ENCODE measurements at regions not wholly inside any gene's neighbourhood (a gene's known extent, or its start where the extent isn't known, plus 50 kb on each side); places are given as distances from the start of the nearest gene placed in this dataset.
"Not testable (repeated sequence)": the region's sequence is repeated elsewhere in the genome, so short reads cannot be mapped to it uniquely, and the experiment has no call there.

DNA sequence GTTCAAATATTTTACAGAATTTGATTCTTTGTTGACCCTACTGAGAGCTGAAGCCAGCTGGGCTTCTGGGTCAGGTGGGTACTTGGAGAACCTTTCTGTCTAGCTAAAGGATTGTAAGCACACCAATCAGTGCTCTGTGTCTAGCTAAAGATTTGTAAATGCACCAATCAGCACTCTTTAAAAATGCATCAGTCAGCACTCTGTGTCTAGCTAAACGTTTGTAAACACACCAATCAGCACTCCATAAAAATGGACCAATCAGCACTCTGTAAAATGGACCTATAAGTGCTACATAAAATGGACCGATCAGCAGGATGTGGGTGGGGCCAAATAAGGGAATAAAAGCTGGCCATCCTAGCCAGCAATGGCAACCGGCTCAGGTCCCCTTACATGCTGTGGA is 76.4 kb upstream of the TMSB4Y start:
- DNase-seq, result not testable (repeated sequence)

DNA sequence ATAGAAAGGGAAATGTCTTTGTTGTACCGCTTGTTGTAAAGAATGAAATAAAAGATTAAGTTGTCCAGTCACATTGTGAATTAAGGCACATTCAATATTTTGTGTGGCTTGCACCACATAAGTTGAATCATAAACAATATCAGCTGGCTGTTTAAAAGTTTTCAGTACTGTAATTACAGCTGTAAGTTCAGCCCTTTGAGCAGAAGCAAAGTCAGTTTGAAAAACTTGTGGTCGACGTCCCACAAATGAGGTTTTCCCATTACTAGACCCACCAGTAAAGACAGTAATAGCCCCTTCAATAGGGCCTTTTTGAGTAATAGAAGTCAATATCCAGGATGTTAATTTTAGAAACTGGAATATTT is 87.8 kb upstream of the TMSB4Y start:
- DNase-seq, result no peak

DNA sequence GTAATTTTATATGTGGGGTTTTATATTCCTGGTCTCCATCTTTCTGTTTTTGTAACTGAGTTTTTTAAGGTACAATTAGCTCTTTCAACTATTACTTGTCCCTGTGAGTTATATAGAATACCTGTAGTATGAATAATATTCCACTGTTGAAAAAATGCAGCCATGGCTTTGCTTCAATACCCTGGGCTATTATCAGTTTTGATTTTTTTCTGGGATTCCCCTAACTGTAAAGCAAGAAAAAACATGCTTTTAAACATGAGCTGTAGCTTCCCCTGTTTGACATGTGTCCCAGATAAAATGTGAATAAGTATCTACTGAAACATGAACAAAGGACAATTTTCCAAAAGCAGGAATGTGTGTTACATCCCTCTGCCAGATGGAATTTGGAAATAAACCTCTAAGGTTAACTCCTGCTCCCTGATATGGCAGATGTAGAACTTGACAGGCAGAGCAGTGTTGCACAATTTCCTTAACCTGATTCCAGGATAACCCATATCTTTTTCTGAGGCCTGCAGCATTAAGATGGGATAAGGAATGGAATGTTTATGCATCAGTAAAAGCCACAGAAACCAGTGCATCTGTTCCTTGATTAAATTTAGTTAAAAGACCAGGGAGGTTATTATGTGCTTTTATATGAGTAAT is 88.3 kb upstream of the TMSB4Y start:
- no peak for DNase-seq

DNA sequence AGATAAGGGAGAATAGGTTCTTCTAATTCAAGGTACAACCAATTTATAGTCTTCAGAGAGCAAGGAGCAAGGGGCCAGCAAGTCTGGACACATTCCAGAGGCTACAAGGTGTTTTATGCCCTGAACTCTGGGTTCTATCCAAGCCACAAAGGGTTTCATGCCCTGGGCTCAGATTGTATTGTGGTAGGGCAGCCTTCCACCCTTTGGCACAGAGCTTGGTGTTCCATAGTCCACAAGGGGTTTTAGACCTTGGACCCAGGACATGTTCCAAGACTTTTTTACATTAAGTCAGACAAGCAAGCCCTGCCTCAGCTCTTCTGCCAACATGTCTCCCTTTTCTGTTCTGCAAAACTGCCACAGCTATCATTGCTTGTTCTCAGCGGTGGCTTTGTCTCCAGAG is 90.8 kb upstream of the TMSB4Y start:
- no peak for DNase-seq

DNA sequence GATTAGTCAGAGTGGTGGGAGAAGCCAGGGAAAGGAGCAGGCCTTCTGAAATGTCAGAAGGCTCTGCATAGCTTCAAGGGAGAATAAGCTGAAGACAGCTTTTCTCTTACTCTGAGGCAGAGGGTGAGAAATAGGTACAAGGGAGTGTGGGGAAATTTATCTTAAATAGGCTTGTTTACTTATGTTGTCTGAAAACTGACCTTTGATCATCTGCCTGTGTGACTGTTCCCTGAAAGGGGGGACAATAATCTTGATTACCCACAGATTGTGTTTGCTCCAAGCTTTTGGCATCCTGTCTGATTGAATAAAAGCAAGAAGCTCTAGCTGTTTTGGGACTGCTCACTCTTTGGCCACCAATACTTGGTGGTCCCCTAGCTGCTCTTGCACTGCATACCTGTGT is 91.7 kb upstream of the TMSB4Y start:
- no peak for DNase-seq

DNA sequence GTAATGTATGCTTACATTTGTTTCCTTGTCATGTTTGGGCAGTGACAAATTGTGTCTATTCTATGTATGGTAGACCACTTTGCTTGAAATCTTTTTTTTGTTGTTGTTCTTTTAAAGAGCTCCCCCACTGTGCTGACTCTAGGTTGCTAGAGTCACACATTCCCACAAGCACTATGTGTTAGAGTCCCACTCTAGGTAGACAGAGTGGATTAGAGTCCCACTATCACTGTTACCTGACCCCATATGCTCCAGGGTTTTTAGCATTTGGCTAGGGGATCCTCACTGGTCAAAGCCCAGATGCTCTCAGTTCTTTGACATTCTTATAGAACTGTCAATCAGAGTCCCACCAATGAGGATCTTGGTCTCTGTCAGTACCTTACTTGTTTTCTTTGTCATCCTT is 111.2 kb upstream of the TMSB4Y start:
- DNase-seq, result no peak

DNA sequence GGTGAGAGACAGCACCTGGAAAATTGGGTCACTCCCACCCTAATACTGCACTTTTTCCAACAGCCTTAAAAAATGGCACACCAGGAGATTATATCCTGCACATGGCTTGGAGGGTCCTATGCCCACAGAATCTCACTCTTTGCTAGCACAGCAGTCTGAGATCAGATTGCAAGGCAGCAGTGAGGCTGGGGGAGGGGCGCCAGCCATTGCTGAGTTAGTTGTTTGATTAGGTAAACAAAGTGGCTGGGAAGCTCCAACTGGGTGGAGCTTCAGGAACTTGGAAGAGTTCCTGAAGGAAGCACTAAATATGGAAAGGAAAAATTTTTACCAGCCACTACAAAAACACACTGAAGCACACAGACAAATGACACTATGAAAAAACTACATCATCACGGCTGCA is 91.1 kb upstream of the UTY start:
- not testable (repeated sequence) for DNase-seq

DNA sequence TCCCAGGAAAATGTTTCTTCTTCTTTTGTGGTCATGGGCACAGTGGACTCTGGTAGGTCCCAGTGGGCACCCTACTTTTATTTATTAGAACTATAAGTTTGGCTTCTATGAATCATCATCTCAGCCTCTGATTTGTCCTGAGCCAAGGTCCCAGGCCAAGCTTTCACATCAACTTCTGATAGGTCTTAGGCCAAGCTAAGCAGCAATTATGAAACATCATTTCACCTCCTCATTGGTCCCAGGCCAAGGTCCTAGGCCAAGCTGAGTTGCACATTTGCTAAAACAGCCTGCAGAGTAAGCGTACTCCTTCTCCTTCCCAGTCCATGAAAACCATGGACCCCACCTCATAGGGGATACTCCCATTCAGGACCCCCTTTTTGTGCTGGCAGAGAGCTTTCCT is 87.4 kb upstream of the UTY start:
- DNase-seq, result no peak

DNA sequence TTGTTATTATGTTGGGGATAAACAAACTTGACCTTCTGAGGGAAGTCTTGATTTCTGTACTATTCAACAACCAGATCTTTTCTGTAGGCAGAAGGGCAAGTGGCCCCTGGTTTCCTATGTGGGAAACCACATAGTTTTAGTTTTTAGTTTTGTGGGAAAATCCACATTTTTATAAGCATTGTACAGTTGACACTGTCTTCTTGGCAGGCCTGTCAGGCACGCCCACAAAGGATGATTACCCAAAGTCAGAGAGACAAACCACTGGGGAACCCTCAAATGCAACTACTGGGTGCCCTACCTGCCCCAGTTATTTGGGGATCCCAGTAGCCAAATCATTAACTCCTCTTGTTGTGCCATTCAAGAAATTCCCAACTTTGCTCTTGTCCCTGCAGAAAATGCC is 75.1 kb upstream of the UTY start:
- no peak for DNase-seq

DNA sequence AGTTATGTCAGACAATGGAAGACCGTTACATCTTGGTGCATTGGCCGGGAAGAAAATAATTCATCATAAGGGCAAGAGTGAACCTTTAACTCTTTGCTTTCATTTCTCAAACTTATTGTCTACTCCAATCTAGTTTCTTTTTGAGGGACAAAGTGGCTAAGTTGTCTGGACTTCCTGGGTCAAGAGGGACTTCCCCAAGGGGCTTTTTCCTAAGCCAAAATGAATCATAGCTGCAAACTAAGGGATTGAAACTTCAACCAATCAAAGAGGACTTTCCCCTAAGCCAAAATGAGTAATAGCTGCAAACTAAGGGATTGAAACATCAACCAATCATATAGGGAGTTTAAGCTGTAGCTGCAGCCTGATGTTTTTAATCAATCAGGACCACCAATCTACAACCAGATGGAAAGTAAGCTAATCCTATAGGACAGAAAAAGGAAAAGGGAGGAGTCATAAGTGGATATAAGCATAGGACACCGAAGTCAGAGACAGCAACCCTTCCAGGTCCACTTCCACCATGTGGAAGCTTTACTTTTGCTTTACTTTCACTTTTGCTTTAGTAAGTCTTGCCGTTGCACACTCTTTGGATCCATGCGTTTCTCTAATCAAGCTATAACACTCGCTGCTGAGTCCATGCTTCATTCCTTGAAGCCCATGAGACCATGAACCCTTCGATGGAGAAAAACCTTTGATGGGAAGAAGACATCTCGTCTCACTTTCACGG is 72.7 kb upstream of the UTY start:
- DNase-seq, result peak; percentile 40

DNA sequence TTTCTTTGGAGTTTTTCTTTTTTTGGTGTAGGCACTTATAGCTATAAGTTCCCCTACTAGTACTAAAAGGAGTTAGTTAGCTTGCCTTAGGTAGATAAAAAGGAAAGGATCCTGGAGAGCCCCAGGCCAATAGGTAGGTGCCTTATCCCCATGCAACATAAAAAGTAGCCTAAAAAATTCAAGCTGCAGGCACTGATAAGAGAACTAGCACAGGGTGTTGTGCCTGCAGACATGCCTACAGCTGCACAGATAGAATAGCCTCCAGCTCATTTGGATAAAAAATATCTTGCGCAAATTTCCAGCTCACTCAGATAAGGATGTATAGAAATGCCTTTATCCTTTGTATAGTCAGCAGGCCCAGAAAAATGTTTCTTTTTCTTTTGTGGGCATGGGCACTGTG is 71.4 kb upstream of the UTY start:
- no peak for DNase-seq

DNA sequence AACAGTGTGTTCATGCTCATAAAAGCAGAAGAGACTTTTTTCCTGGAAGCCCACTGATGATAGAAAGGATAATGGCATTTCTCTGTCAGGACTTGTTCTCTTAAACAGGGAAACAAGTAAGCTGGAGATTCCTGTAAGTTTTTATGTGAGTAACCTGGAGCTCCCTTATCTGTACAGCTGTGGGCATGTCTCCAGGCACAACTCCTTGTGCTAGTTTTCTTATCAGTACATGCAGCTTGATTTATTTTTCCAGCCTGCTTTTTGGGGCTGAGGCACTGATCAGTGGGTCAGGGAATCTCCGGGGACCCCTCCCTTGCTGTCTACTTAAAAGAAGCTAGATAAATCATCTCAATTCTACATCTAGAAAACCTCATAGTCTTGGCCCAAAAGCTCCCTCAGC is 64.7 kb upstream of the UTY start:
- DNase-seq, result no peak

DNA sequence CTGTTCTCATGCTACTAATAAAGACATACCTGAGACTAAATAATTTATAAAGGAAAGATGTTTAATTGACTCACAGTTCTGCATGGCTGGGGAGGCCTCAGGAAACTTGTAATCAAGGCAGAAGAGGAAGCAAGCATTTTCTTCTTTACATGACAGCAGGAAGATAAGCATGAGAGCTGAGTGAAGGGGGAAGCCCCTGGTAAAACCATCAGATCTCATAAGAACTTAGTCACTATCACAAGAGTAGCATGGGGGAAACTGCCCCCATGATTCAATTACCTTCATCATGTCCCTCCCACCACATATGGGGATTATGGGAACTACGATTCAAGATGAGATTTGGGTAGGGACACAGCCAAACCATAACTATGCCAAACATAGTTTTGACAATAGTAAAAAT is 58.1 kb upstream of the UTY start:
- DNase-seq, result no peak
